HepG2 (cell line): ENCODE measurements at regions not wholly inside any gene's neighbourhood (a gene's known extent, or its start where the extent isn't known, plus 50 kb on each side); places are given as distances from the start of the nearest gene placed in this dataset.

Source experiments
- ATAC-seq: fragments of 200-7000 bp; cut with Tn5 transposase; 3 replicates; pipeline ENCODE4 v1.9.1; 2020; ENCODE audit warnings: mild to moderate bottlenecking, moderate library complexity
- BruUV-seq: library from RNA; stranded (reverse); fragments of 400-500 nt; replicated peaks from 2 replicates; lab custom pipeline; 2021; lab: Mats Ljungman, UMichigan
- CTCF ChIA-PET: fragments of 300-600 bp; formaldehyde crosslinking; extraction: SDS; loops from one replicate; lab custom pipeline; 2021; ENCODE audit warnings: low total read pairs, inconsistent platforms, low intra/inter-chr PET ratio; lab: Yijun Ruan, JAX
- POLR2A ChIA-PET: fragments of 350-600 bp; sonication (Branson Sonifier 250); formaldehyde crosslinking; loops from one replicate; lab custom pipeline; 2020; ENCODE audit warnings: antibody characterized with exemption, inconsistent platforms; lab: Yijun Ruan, JAX
- DNase-seq: peaks from one replicate; pipeline ENCODE4 v3.0.0-alpha.2; 2015; ENCODE audit warnings: low spot score
- FAIRE-seq: peaks from 3 replicates; lab custom pipeline; 2011; peaks lifted over from hg19 to GRCh38; lab: Jason Lieb, UNC
- H2AFZ ChIP-seq: one replicate; pipeline ENCODE4 v1.6.1; 2011; ENCODE audit warnings: low read length, inconsistent platforms
- H3K27ac ChIP-seq: fragments of 300-600 bp; 3 replicates; pipeline ENCODE4 v1.8.0; 2011; ENCODE audit warnings: mixed run types, mild to moderate bottlenecking, mixed read lengths, low read length, inconsistent platforms; ENCODE audit not compliant: insufficient read depth; ENCODE audit errors: extremely low read length
- H3K27me3 ChIP-seq, 2 experiments: fragments of 200-600 bp in 1 of 2; 2 replicates in 1 of 2; 3 replicates in 1 of 2; pipeline versions ENCODE4 v1.6.0 to v1.8.0; 2011; ENCODE audit warnings: low read length in 2 of 2, mild to moderate bottlenecking in 2 of 2, moderate library complexity in 2 of 2, inconsistent platforms in 1 of 2; ENCODE audit not compliant: insufficient read depth in 2 of 2, control insufficient read depth in 1 of 2
- H3K36me3 ChIP-seq, 2 experiments: fragments of 200-600 bp in 1 of 2; replicated peaks in 1 of 2; 2 replicates in 1 of 2; 3 replicates in 1 of 2; pipeline versions ENCODE4 v1.5.1 to v1.8.0; 2011; ENCODE audit warnings: low read length in 2 of 2, inconsistent platforms in 1 of 2; ENCODE audit not compliant: insufficient read depth in 2 of 2, control insufficient read depth in 1 of 2
- H3K4me1 ChIP-seq: 2 replicates; pipeline ENCODE4 v1.5.1; 2012; ENCODE audit warnings: low read length, inconsistent platforms; ENCODE audit not compliant: insufficient read depth
- H3K4me2 ChIP-seq: 2 replicates; pipeline ENCODE4 v1.6.0; 2011; ENCODE audit warnings: low read depth, low read length, inconsistent platforms
- H3K4me3 ChIP-seq, 3 experiments: fragments of 200-600 bp in 1 of 3; sonication (generic), shearing (Covaris generic) in 1 of 3; replicated peaks in 1 of 3; 2 replicates each; pipeline ENCODE4 v1.5.1; 2011 to 2016; ENCODE audit warnings: low read length in 3 of 3, inconsistent platforms in 2 of 3, low read depth in 2 of 3, mild to moderate bottlenecking in 2 of 3, control low read depth in 1 of 3, mixed read lengths in 1 of 3; ENCODE audit not compliant: insufficient read depth in 1 of 3
- H3K79me2 ChIP-seq: one replicate; pipeline ENCODE4 v1.6.1; 2011; ENCODE audit warnings: low read length, inconsistent platforms; ENCODE audit not compliant: insufficient read depth
- H3K9ac ChIP-seq: 2 replicates; pipeline ENCODE4 v1.6.0; 2011; ENCODE audit warnings: mild to moderate bottlenecking, low read depth, low read length, inconsistent platforms; ENCODE audit not compliant: insufficient read depth
- H3K9me3 ChIP-seq: 2 replicates; pipeline ENCODE4 v1.5.1; 2012; ENCODE audit warnings: mild to moderate bottlenecking, low read length
- H4K20me1 ChIP-seq: 2 replicates; pipeline ENCODE4 v1.6.0; 2011; ENCODE audit warnings: inconsistent platforms, mild to moderate bottlenecking, low read length, moderate library complexity; ENCODE audit not compliant: insufficient read depth
- ARHGAP35 ChIP-seq: sonication (generic); formaldehyde crosslinking; IDR thresholded peaks from 2 replicates; pipeline ENCODE4 v1.9.0; 2022; ENCODE audit warnings: mild to moderate bottlenecking, inconsistent platforms, moderate library complexity, missing genetic modification reagents, borderline replicate concordance
- HNRNPLL ChIP-seq: fragments of 200-400 bp; formaldehyde crosslinking; IDR thresholded peaks from 2 replicates; pipeline ENCODE4 v1.6.1; 2017; ENCODE audit warnings: mild to moderate bottlenecking, low read depth, low read length; ENCODE audit not compliant: poor library complexity, severe bottlenecking
- JUNB ChIP-seq: sonication (generic); formaldehyde crosslinking; IDR thresholded peaks from 2 replicates; pipeline ENCODE4 v1.8.0; 2022; ENCODE audit warnings: missing genetic modification reagents, mild to moderate bottlenecking, borderline replicate concordance
- PAWR ChIP-seq: sonication (generic); formaldehyde crosslinking; IDR thresholded peaks from 2 replicates; pipeline ENCODE4 v1.4.0; 2020; ENCODE audit warnings: missing genetic modification reagents, mild to moderate bottlenecking, borderline replicate concordance
- SYNCRIP ChIP-seq: fragments of 200-400 bp; formaldehyde crosslinking; IDR thresholded peaks from 2 replicates; pipeline ENCODE4 v1.6.1; 2018; ENCODE audit warnings: mild to moderate bottlenecking, low read depth, low read length; ENCODE audit not compliant: insufficient read depth
- U2AF1 ChIP-seq: fragments of 200-400 bp; formaldehyde crosslinking; optimal IDR thresholded peaks from 2 replicates; pipeline ENCODE3; 2017; ENCODE audit warnings: mild to moderate bottlenecking, low read depth, low read length
- ZEB1 ChIP-seq: IDR thresholded peaks from 2 replicates; pipeline ENCODE4 v1.6.1; 2012; ENCODE audit warnings: mild to moderate bottlenecking, low read depth, inconsistent platforms; ENCODE audit not compliant: insufficient replicate concordance
- WGBS: methylation state at CpG from one replicate; pipeline ENCODE4 v1.1.6; 2017; ENCODE audit warnings: low lambda C conversion rate; 5-methylcytosine and 5-hydroxymethylcytosine counted together
- in situ Hi-C: cut with HindIII; loops from 2 replicates; pipeline ENCODE4 v1.10.0; 2017; ENCODE audit warnings: low pct_unique_long_range_greater_than_20kb; ENCODE audit not compliant: extremely low pct_ligation_motif_present
- intact Hi-C: fragments of 100-400 bp; cut with micrococcal nuclease; formaldehyde crosslinking; loops from one replicate; pipeline ENCODE4 v1.10.0; 2022; ENCODE audit not compliant: unreplicated experiment
- TF ChIP-seq, protein P1 (sequence below): sonication (generic); formaldehyde crosslinking; IDR thresholded peaks from 2 replicates; pipeline ENCODE4 v1.9.0; 2021; ENCODE audit warnings: missing genetic modification reagents, borderline replicate concordance
- TF ChIP-seq, protein P2 (sequence below), 2 experiments: sonication (generic) in 1 of 2; formaldehyde crosslinking in 1 of 2; IDR thresholded peaks; 2 replicates each; pipeline versions ENCODE4 v1.4.0 to v1.6.1; 2016 to 2020; ENCODE audit warnings: borderline replicate concordance in 1 of 2, low read depth in 1 of 2, mild to moderate bottlenecking in 1 of 2, missing genetic modification reagents in 1 of 2
- TF ChIP-seq, protein P3 (sequence below): sonication (generic); formaldehyde crosslinking; IDR thresholded peaks from 2 replicates; pipeline ENCODE4 v1.4.0; 2020; ENCODE audit warnings: mild to moderate bottlenecking, low read depth, missing genetic modification reagents

DNA sequence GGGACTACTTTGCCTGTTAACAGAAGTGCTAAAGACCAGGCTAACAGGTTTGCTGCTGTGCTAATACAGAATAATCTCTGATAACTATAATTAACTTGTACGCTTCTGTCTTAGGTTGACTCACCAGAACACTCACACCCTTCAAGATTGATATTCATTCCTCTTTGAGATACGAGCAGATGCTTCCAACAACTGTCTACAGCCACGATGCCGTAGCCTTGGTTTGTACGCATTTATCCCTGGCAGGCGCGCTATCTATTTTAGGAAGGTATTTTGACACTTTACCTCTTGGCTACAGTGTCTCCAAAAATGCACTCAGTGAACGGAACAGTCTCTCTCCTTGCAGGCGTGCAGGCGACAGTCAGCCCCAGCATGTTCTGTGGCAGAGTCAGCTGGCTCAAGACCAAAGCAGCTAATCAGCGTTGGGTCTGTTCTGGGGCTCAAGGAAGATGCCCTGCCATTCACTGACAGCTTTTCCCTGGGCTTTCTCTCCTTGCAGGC, 146.4 kb upstream of the PRICKLE1 start:
- Histone ChIP-seq H3K4me1 (no peaks in the 10 kb centered on the region), H3K27ac (no peak overlapping the region), H3K4me2 (no peak overlapping the region), H3K36me3 (no peaks in the 10 kb centered on the region), H4K20me1 (no peaks in the 10 kb centered on the region), H3K4me3 (no peak overlapping the region), H3K9me3 (no peaks in the 10 kb centered on the region), H3K9ac (no peak overlapping the region), H3K79me2 (no peaks in the 10 kb centered on the region), H3K27me3 (peaks cover 0 to 3% of the 10 kb centered on the region in 2 experiments; a peak in 1 of 5 replicates), H2AFZ (no peak overlapping the region)
- intact Hi-C loops (no loop called here), in situ Hi-C loops (no loop called here)
- ATAC-seq (no peak), DNase-seq (no peak), FAIRE-seq (no peak)
- CTCF ChIA-PET: no interaction called here
- TF ChIP-seq, protein P1, sequence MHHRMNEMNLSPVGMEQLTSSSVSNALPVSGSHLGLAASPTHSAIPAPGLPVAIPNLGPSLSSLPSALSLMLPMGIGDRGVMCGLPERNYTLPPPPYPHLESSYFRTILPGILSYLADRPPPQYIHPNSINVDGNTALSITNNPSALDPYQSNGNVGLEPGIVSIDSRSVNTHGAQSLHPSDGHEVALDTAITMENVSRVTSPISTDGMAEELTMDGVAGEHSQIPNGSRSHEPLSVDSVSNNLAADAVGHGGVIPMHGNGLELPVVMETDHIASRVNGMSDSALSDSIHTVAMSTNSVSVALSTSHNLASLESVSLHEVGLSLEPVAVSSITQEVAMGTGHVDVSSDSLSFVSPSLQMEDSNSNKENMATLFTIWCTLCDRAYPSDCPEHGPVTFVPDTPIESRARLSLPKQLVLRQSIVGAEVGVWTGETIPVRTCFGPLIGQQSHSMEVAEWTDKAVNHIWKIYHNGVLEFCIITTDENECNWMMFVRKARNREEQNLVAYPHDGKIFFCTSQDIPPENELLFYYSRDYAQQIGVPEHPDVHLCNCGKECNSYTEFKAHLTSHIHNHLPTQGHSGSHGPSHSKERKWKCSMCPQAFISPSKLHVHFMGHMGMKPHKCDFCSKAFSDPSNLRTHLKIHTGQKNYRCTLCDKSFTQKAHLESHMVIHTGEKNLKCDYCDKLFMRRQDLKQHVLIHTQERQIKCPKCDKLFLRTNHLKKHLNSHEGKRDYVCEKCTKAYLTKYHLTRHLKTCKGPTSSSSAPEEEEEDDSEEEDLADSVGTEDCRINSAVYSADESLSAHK: no peak
- TF ChIP-seq, protein P2, sequence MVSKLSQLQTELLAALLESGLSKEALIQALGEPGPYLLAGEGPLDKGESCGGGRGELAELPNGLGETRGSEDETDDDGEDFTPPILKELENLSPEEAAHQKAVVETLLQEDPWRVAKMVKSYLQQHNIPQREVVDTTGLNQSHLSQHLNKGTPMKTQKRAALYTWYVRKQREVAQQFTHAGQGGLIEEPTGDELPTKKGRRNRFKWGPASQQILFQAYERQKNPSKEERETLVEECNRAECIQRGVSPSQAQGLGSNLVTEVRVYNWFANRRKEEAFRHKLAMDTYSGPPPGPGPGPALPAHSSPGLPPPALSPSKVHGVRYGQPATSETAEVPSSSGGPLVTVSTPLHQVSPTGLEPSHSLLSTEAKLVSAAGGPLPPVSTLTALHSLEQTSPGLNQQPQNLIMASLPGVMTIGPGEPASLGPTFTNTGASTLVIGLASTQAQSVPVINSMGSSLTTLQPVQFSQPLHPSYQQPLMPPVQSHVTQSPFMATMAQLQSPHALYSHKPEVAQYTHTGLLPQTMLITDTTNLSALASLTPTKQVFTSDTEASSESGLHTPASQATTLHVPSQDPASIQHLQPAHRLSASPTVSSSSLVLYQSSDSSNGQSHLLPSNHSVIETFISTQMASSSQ (IDR thresholded peaks at IDR 0.05; ENCODE audit: low read depth): no peak
- TF ChIP-seq, protein P2 (CRISPR knock-in tag; IDR thresholded peaks at IDR 0.05; ENCODE audit: borderline replicate concordance): no peak
- TF ChIP-seq ZEB1: no peak
- TF ChIP-seq PAWR (CRISPR knock-in tag): no peak
- TF ChIP-seq U2AF1: no peak
- no peak for TF ChIP-seq HNRNPLL
- TF ChIP-seq, protein P3, sequence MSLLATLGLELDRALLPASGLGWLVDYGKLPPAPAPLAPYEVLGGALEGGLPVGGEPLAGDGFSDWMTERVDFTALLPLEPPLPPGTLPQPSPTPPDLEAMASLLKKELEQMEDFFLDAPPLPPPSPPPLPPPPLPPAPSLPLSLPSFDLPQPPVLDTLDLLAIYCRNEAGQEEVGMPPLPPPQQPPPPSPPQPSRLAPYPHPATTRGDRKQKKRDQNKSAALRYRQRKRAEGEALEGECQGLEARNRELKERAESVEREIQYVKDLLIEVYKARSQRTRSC: no peak
- TF ChIP-seq SYNCRIP: no peak
- TF ChIP-seq JUNB (CRISPR knock-in tag): no peak
- no peak for TF ChIP-seq ARHGAP35 (CRISPR knock-in tag)
- POLR2A ChIA-PET: no interaction called here
- no TSS peak for BruUV-seq
- 36% methylated on average over 8 of the region's 11 CpGs for WGBS
